Epithelial cell of proximal tubule (primary cell): ENCODE measurements at regions not wholly inside any gene's neighbourhood (a gene's known extent, or its start where the extent isn't known, plus 50 kb on each side); places are given as distances from the start of the nearest gene placed in this dataset.

Experiments used
- DNase-seq: peaks from one replicate; pipeline ENCODE4 v3.0.0-alpha.2; 2011; ENCODE audit warnings: low read depth
- H3K4me3 ChIP-seq: 2 replicates; pipeline ENCODE4 v1.5.1; 2011; ENCODE audit warnings: low read depth, mild to moderate bottlenecking, low read length
- CTCF ChIP-seq: conservative IDR thresholded peaks from 2 replicates; pipeline ENCODE4 v1.5.1; 2012; ENCODE audit warnings: low read depth, mild to moderate bottlenecking, low read length

GRCh38 chr9:130772185-130772584, 62.9 kb upstream of the ABL1 start:
- no peak overlapping the region for H3K4me3 ChIP-seq
- TF ChIP-seq CTCF = no peak
- DNase-seq = no peak

GRCh38 chr9:130774183-130774582, 60.9 kb upstream of the ABL1 start:
- TF ChIP-seq CTCF = no peak
- DNase-seq = no peak

GRCh38 chr9:130775336-130775991, 59.6 kb upstream of the ABL1 start:
- H3K4me3 ChIP-seq = no peak overlapping the region
- no peak for DNase-seq
- no peak for TF ChIP-seq CTCF

More at GRCh38 chr9:130774183-130774582, 60.9 kb upstream of the ABL1 start:
- no peak overlapping the region for H3K4me3 ChIP-seq

GRCh38 chr9:130779153-130779855, 55.8 kb upstream of the ABL1 start:
- H3K4me3 ChIP-seq = no peak overlapping the region
- no peak for TF ChIP-seq CTCF
- DNase-seq = no peak

GRCh38 chr9:130780415-130780814, 54.6 kb upstream of the ABL1 start:
- DNase-seq = no peak
- no peak overlapping the region for H3K4me3 ChIP-seq
- TF ChIP-seq CTCF = no peak

GRCh38 chr9:130780865-130781504, 54.1 kb upstream of the ABL1 start:
- no peak for DNase-seq
- TF ChIP-seq CTCF = no peak
- no peak overlapping the region for H3K4me3 ChIP-seq
